ENCODE measurements at regions not wholly inside any gene's neighbourhood (a gene's known extent, or its start where the extent isn't known, plus 50 kb on each side); places are given as distances from the start of the nearest gene placed in this dataset.

- TF ChIP-seq EZH2 (IDR thresholded peaks at IDR 0.05; ENCODE audit: low read depth) (no peak), CTCF (conservative IDR thresholded peaks at IDR 0.05) (no peak)
These were observed 224.8 kb upstream of the SEMA6A start for GRCh38 chr5:116799401-116799800.
